H9 (cell line): ENCODE measurements at regions not wholly inside any gene's neighbourhood (a gene's known extent, or its start where the extent isn't known, plus 50 kb on each side); places are given as distances from the start of the nearest gene placed in this dataset.

Experiments used
- DNase-seq: peaks from one replicate; pipeline ENCODE4 v3.0.0-alpha.2; 2017
- H2AFZ ChIP-seq: one replicate; pipeline ENCODE4 v1.6.1; 2013; ENCODE audit warnings: mild to moderate bottlenecking, low read length, control low read depth, moderate library complexity
- H2AK5ac ChIP-seq: 2 replicates; pipeline ENCODE4 v1.6.1; 2013; ENCODE audit warnings: low read length, control low read depth, mixed read lengths; ENCODE audit not compliant: insufficient read length
- H2BK120ac ChIP-seq: one replicate; pipeline ENCODE4 v1.6.1; 2013; ENCODE audit warnings: low read depth, mild to moderate bottlenecking, low read length, control low read depth, inconsistent platforms; ENCODE audit not compliant: poor library complexity, severe bottlenecking
- H2BK12ac ChIP-seq: 2 replicates; pipeline ENCODE4 v1.6.1; 2013; ENCODE audit warnings: low read length, control low read depth, mixed read lengths, low read depth; ENCODE audit not compliant: insufficient read length
- H2BK15ac ChIP-seq: 2 replicates; pipeline ENCODE4 v1.6.1; 2013; ENCODE audit warnings: low read depth, low read length, control low read depth
- H2BK20ac ChIP-seq: one replicate; pipeline ENCODE4 v1.6.1; 2013; ENCODE audit warnings: low read depth, mild to moderate bottlenecking, low read length, control low read depth, inconsistent platforms; ENCODE audit not compliant: poor library complexity, severe bottlenecking
- H2BK5ac ChIP-seq: 2 replicates; pipeline ENCODE4 v1.6.1; 2013; ENCODE audit warnings: low read length, control low read depth, mixed read lengths; ENCODE audit not compliant: insufficient read length
- H3K14ac ChIP-seq: 2 replicates; pipeline ENCODE4 v1.6.1; 2013; ENCODE audit warnings: low read length, control low read depth; ENCODE audit not compliant: insufficient read depth
- H3K18ac ChIP-seq: 2 replicates; pipeline ENCODE4 v1.6.1; 2013; ENCODE audit warnings: low read depth, mild to moderate bottlenecking, mixed read lengths, low read length, control low read depth; ENCODE audit not compliant: insufficient read length
- H3K23ac ChIP-seq: 2 replicates; pipeline ENCODE4 v1.6.1; 2013; ENCODE audit warnings: low read length, control low read depth, mixed read lengths, low read depth; ENCODE audit not compliant: insufficient read length
- H3K23me2 ChIP-seq: 2 replicates; pipeline ENCODE4 v1.6.1; 2013; ENCODE audit warnings: low read depth, mild to moderate bottlenecking, mixed read lengths, low read length, control low read depth; ENCODE audit not compliant: insufficient read length, poor library complexity, severe bottlenecking
- H3K27ac ChIP-seq: 2 replicates; pipeline ENCODE4 v1.5.1; 2013; ENCODE audit warnings: low read length, control low read depth, mixed read lengths, low read depth; ENCODE audit not compliant: insufficient read length
- H3K27me3 ChIP-seq: 2 replicates; pipeline ENCODE4 v1.6.1; 2013; ENCODE audit warnings: low read length, control low read depth, inconsistent platforms; ENCODE audit not compliant: insufficient read depth
- H3K4ac ChIP-seq: 2 replicates; pipeline ENCODE4 v1.6.1; 2013; ENCODE audit warnings: low read depth, mild to moderate bottlenecking, control low read depth, inconsistent platforms, low read length, moderate library complexity
- H3K4me1 ChIP-seq: 2 replicates; pipeline ENCODE4 v1.6.1; 2013; ENCODE audit warnings: low read length, control low read depth, inconsistent platforms; ENCODE audit not compliant: insufficient read depth
- H3K4me2 ChIP-seq: 2 replicates; pipeline ENCODE4 v1.6.1; 2013; ENCODE audit warnings: low read length, control low read depth, mixed read lengths; ENCODE audit not compliant: insufficient read length, insufficient read depth
- H3K56ac ChIP-seq: 2 replicates; pipeline ENCODE4 v1.6.1; 2013; ENCODE audit warnings: low read depth, mild to moderate bottlenecking, mixed read lengths, low read length, control low read depth; ENCODE audit not compliant: insufficient read length
- H3K79me1 ChIP-seq: 2 replicates; pipeline ENCODE4 v1.6.1; 2013; ENCODE audit warnings: low read depth, mild to moderate bottlenecking, moderate library complexity, low read length, control low read depth, inconsistent platforms; ENCODE audit not compliant: insufficient read depth, poor library complexity, severe bottlenecking
- H3K79me2 ChIP-seq: 2 replicates; pipeline ENCODE4 v1.6.1; 2013; ENCODE audit warnings: low read length, control low read depth, inconsistent platforms; ENCODE audit not compliant: insufficient read depth
- H3K9ac ChIP-seq: 2 replicates; pipeline ENCODE4 v1.6.1; 2013; ENCODE audit warnings: low read length, control low read depth, mixed read lengths; ENCODE audit not compliant: insufficient read length; ENCODE audit errors: extremely low read depth
- H3K9me3 ChIP-seq: one replicate; pipeline ENCODE4 v1.6.1; 2013; ENCODE audit warnings: low read depth, low read length, inconsistent platforms; ENCODE audit not compliant: control insufficient read depth
- H3T11ph ChIP-seq: one replicate; pipeline ENCODE4 v1.6.1; 2013; ENCODE audit warnings: mild to moderate bottlenecking, low read length, control low read depth, inconsistent platforms
- H4K20me1 ChIP-seq: one replicate; pipeline ENCODE4 v1.6.1; 2013; ENCODE audit not compliant: control insufficient read depth, insufficient read length, insufficient read depth
- H4K5ac ChIP-seq: 2 replicates; pipeline ENCODE4 v1.6.1; 2013; ENCODE audit warnings: low read depth, mild to moderate bottlenecking, mixed read lengths, low read length, control low read depth; ENCODE audit not compliant: insufficient read length
- H4K8ac ChIP-seq: replicated peaks from 2 replicates; pipeline ENCODE4 v1.6.1; 2013; ENCODE audit warnings: low read length, control low read depth, mixed read lengths, low read depth; ENCODE audit not compliant: insufficient read length
- H4K91ac ChIP-seq: 2 replicates; pipeline ENCODE4 v1.6.1; 2013; ENCODE audit warnings: low read depth, mild to moderate bottlenecking, moderate library complexity, mixed read lengths, low read length, control low read depth; ENCODE audit not compliant: insufficient read length
- H3K27ac Mint-ChIP-seq, 3 experiments: 2 replicates in 2 of 3; 3 replicates in 1 of 3; pipeline ENCODE4 v1.8.0; 2020 to 2021; ENCODE audit warnings: mixed read lengths in 3 of 3, mild to moderate bottlenecking in 1 of 3, moderate library complexity in 1 of 3
- H3K27me3 Mint-ChIP-seq: 2 replicates; pipeline ENCODE4 v1.8.0; 2021; ENCODE audit warnings: low read depth, mild to moderate bottlenecking, moderate library complexity, mixed read lengths
- H3K36me3 Mint-ChIP-seq, 3 experiments: 2 replicates in 2 of 3; 3 replicates in 1 of 3; pipeline ENCODE4 v1.8.0; 2020 to 2021; ENCODE audit warnings: low read depth in 3 of 3, mixed read lengths in 3 of 3; ENCODE audit not compliant: insufficient read depth in 1 of 3
- H3K4me1 Mint-ChIP-seq, 2 experiments: 2 replicates each; pipeline ENCODE4 v1.8.0; 2020; ENCODE audit warnings: mixed read lengths in 2 of 2
- H3K4me3 Mint-ChIP-seq, 2 experiments: 2 replicates in 1 of 2; 3 replicates in 1 of 2; pipeline ENCODE4 v1.8.0; 2020 to 2021; ENCODE audit warnings: mild to moderate bottlenecking in 2 of 2, mixed read lengths in 2 of 2, moderate library complexity in 1 of 2
- H3K9me3 Mint-ChIP-seq, 2 experiments: 2 replicates in 1 of 2; 3 replicates in 1 of 2; pipeline ENCODE4 v1.8.0; 2020; ENCODE audit warnings: mild to moderate bottlenecking in 2 of 2, mixed read lengths in 2 of 2, moderate library complexity in 1 of 2
- CTCF ChIP-seq: fragments of 200-600 bp; sonication (generic); conservative IDR thresholded peaks from 3 replicates; pipeline ENCODE4 v1.8.0; 2021; ENCODE audit warnings: antibody characterized with exemption, mild to moderate bottlenecking
- WGBS: extraction: QIAGEN DNeasy Blood & Tissue Kit; methylation state at CpG from one replicate; pipeline ENCODE4 v1.1.7; 2013; ENCODE audit warnings: missing lambda C conversion rate, low lambda C conversion rate, mixed read lengths; ENCODE audit not compliant: insufficient read length; ENCODE audit errors: extremely low coverage; 5-methylcytosine and 5-hydroxymethylcytosine counted together

DNA sequence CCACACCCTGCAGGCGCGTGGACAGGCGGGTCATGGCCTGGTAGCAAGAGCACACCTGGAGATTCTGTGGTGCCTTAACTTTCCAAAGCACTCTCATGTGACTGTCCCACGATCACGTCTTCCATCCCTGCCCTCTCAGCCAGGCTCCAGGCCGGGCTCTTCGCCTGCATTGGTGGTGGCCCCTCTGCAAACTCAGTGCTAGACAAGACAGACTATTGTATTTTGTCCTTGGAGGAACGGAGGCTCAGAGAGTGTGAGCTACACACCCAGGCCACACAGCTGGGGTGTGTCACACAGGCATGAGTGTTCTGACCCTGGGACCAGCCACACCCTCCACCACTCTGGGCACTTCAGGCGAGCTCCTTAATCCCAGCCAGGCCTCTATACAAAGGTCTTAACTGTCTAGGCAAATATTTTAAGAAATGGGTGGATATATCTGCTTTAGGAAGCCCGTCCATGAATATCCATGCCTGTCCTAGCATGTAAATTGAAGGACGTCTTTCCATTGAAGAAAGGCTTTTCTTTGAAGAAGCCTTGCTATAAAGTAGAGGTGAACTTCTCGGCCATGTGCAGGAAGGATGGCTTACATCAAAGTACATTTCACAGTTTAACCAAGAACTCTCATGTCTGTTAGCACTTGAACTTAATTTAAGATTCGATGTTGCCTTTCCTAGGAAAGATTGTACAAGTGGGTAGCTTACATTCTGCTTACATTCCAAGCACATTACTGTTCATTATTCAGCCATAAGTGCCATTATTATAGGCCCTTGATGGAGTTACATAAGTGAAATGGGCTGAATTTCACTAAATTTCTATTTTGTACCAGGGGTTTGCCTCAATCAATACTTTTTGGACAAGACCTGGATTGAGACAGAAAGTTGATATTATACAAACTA is 263.9 kb downstream of the DLL1 start:
- no peaks in the 10 kb centered on the region for H3K79me1 ChIP-seq
- H3K14ac ChIP-seq: no peak overlapping the region; the same call in 1 of the 2 replicates
- no peak overlapping the region for H4K8ac ChIP-seq
- H3K4me2 ChIP-seq: no peak overlapping the region
- H3T11ph ChIP-seq: no peak overlapping the region
- H2AFZ ChIP-seq: no peak overlapping the region
- H2AK5ac ChIP-seq: no peak overlapping the region
- H3K9me3 ChIP-seq: no peaks in the 10 kb centered on the region
- Mint-ChIP-seq H3K27ac (peak overlapping the region in 2 of 3 experiments; percentile 64 to 74; a peak in 2 of 7 replicates), H3K4me3 (no peak overlapping the region), H3K9me3 (peaks cover 0 to 6% of the 10 kb centered on the region in 2 experiments; a peak in 2 of 5 replicates), H3K4me1 (peaks cover 4 to 7% of the 10 kb centered on the region in 2 experiments; a peak in 2 of 4 replicates), H3K36me3 (no peaks in the 10 kb centered on the region; a peak in 1 of 7 replicates), H3K27me3 (peaks cover 10% of the 10 kb centered on the region)
- no peaks in the 10 kb centered on the region for H3K79me2 ChIP-seq
- H3K9ac ChIP-seq: no peak overlapping the region
- H3K4me1 ChIP-seq: no peaks in the 10 kb centered on the region
- H4K20me1 ChIP-seq: no peaks in the 10 kb centered on the region
- H2BK120ac ChIP-seq: no peak overlapping the region
- no peak overlapping the region for H4K5ac ChIP-seq
- no peak overlapping the region for H2BK5ac ChIP-seq
- H3K27ac ChIP-seq: no peak overlapping the region
- H3K23me2 ChIP-seq: no peaks in the 10 kb centered on the region
- H3K18ac ChIP-seq: no peak overlapping the region
- H3K4ac ChIP-seq: no peak overlapping the region
- no CpG with 5 or more reads among the region's 13 CpGs for WGBS
- DNase-seq: no peak
- TF ChIP-seq CTCF: no peak
- H4K91ac ChIP-seq: no peak overlapping the region
- H2BK20ac ChIP-seq: no peak overlapping the region
- no peaks in the 10 kb centered on the region for H3K27me3 ChIP-seq
- no peak overlapping the region for H2BK15ac ChIP-seq
- no peak overlapping the region for H3K23ac ChIP-seq
- H2BK12ac ChIP-seq: no peak overlapping the region
- no peak overlapping the region for H3K56ac ChIP-seq
